ENCODE measurements at regions not wholly inside any gene's neighbourhood (a gene's known extent, or its start where the extent isn't known, plus 50 kb on each side); places are given as distances from the start of the nearest gene placed in this dataset.

- no peak overlapping the region for H3K27ac ChIP-seq (replicated peaks)
- no peaks in the 10 kb centered on the region for H3K36me3 ChIP-seq
- DNase-seq, result no peak
- peaks cover 19% of the 10 kb centered on the region for H3K9me3 ChIP-seq (replicated peaks)
- H3K4me1 ChIP-seq, result no peaks in the 10 kb centered on the region
- H3K4me3 ChIP-seq, result no peak overlapping the region
- TF ChIP-seq CTCF (IDR thresholded peaks at IDR 0.05; ENCODE audit: borderline replicate concordance), result no peak
- no peaks in the 10 kb centered on the region for H3K27me3 ChIP-seq (ENCODE audit: low read depth)
- intact Hi-C loops (cut with micrococcal nuclease), result no loop called here
Observed at GRCh38 chr7:138308136-138308535, 151.9 kb upstream of the TRIM24 start.

GRCh38 chr7:138309186-138309585, 150.9 kb upstream of the TRIM24 start:
- Histone ChIP-seq H3K27me3 (ENCODE audit: low read depth) (no peaks in the 10 kb centered on the region), H3K4me3 (no peak overlapping the region), H3K36me3 (no peaks in the 10 kb centered on the region), H3K27ac (replicated peaks) (no peak overlapping the region), H3K4me1 (no peaks in the 10 kb centered on the region), H3K9me3 (replicated peaks) (peaks cover 11% of the 10 kb centered on the region)
- intact Hi-C loops (cut with micrococcal nuclease), result no loop called here
- no peak for DNase-seq
- no peak for TF ChIP-seq CTCF (IDR thresholded peaks at IDR 0.05; ENCODE audit: borderline replicate concordance)

- Histone ChIP-seq H3K9me3 (replicated peaks) (peaks cover 17% of the 10 kb centered on the region), H3K4me3 (no peak overlapping the region), H3K4me1 (no peaks in the 10 kb centered on the region), H3K27me3 (ENCODE audit: low read depth) (no peaks in the 10 kb centered on the region), H3K36me3 (no peaks in the 10 kb centered on the region), H3K27ac (replicated peaks) (no peak overlapping the region)
- intact Hi-C loops (cut with micrococcal nuclease), result no loop called here
- DNase-seq, result no peak
- TF ChIP-seq CTCF (IDR thresholded peaks at IDR 0.05; ENCODE audit: borderline replicate concordance), result no peak
Observed at GRCh38 chr7:138313829-138314178, 146.3 kb upstream of the TRIM24 start.

- no peaks in the 10 kb centered on the region for H3K4me1 ChIP-seq
- no peak overlapping the region for H3K4me3 ChIP-seq
- H3K27me3 ChIP-seq (ENCODE audit: low read depth), result no peaks in the 10 kb centered on the region
- H3K9me3 ChIP-seq (replicated peaks), result peaks cover 12% of the 10 kb centered on the region
- intact Hi-C loops (cut with micrococcal nuclease), result no loop called here
- no peak for TF ChIP-seq CTCF (IDR thresholded peaks at IDR 0.05; ENCODE audit: borderline replicate concordance)
- DNase-seq, result no peak
- no peak overlapping the region for H3K27ac ChIP-seq (replicated peaks)
- H3K36me3 ChIP-seq, result no peaks in the 10 kb centered on the region
Observed at GRCh38 chr7:138316421-138317043, 143.5 kb upstream of the TRIM24 start.

- no peak for DNase-seq
- intact Hi-C loops (cut with micrococcal nuclease), result no loop called here
- Histone ChIP-seq H3K36me3 (no peaks in the 10 kb centered on the region), H3K4me1 (no peaks in the 10 kb centered on the region), H3K27ac (replicated peaks) (no peak overlapping the region), H3K9me3 (replicated peaks) (peaks cover 12% of the 10 kb centered on the region), H3K4me3 (no peak overlapping the region), H3K27me3 (ENCODE audit: low read depth) (no peaks in the 10 kb centered on the region)
- no peak for TF ChIP-seq CTCF (IDR thresholded peaks at IDR 0.05; ENCODE audit: borderline replicate concordance)
Observed at GRCh38 chr7:138317044-138317596, 142.9 kb upstream of the TRIM24 start.

All from left ventricle myocardium inferior (tissue), 1 donor.